NCI-H1048 (cell line): ENCODE measurements at regions not wholly inside any gene's neighbourhood (a gene's known extent, or its start where the extent isn't known, plus 50 kb on each side); places are given as distances from the start of the nearest gene placed in this dataset.

Experiments
- DNase-seq: peaks from one replicate; lab custom pipeline; 2025; lab: John Stamatoyannopoulos, UW

GRCh38 chr3:147589016-147589415 is 179.9 kb downstream of the ZIC1 start:
- DNase-seq = no peak

- no peak for DNase-seq
These were observed 195.0 kb downstream of the ZIC1 start for GRCh38 chr3:147604136-147604535.

- no peak for DNase-seq
These were observed 204.6 kb downstream of the ZIC1 start for GRCh38 chr3:147613725-147614124.

- DNase-seq = no peak
These were observed 205.0 kb downstream of the ZIC1 start for GRCh38 chr3:147614210-147614609.

- no peak for DNase-seq
These were observed 205.9 kb downstream of the ZIC1 start for GRCh38 chr3:147615035-147615434.

- no peak for DNase-seq
These were observed 207.9 kb downstream of the ZIC1 start for GRCh38 chr3:147616998-147617619.

- DNase-seq = no peak
These were observed 209.5 kb downstream of the ZIC1 start for GRCh38 chr3:147618691-147619090.

GRCh38 chr3:147619921-147620560 is 210.9 kb downstream of the ZIC1 start:
- no peak for DNase-seq

GRCh38 chr3:147620906-147621305 is 211.7 kb downstream of the ZIC1 start:
- no peak for DNase-seq

GRCh38 chr3:147630921-147631415 is 221.8 kb downstream of the ZIC1 start:
- no peak for DNase-seq

- DNase-seq = no peak
These were observed 231.6 kb downstream of the ZIC1 start for GRCh38 chr3:147640781-147641180.

- no peak for DNase-seq
These were observed 236.6 kb downstream of the ZIC1 start for GRCh38 chr3:147645761-147646160.

GRCh38 chr3:147649475-147649874 is 240.3 kb downstream of the ZIC1 start:
- DNase-seq = no peak

- no peak for DNase-seq
These were observed 242.1 kb downstream of the ZIC1 start for GRCh38 chr3:147651107-147651778.

GRCh38 chr3:147652651-147653366 is 243.6 kb downstream of the ZIC1 start:
- DNase-seq = no peak

- DNase-seq = no peak
These were observed 244.3 kb downstream of the ZIC1 start for GRCh38 chr3:147653367-147653923.

- no peak for DNase-seq
These were observed 245.7 kb downstream of the ZIC1 start for GRCh38 chr3:147654827-147655226.

GRCh38 chr3:147655236-147655635 is 246.1 kb downstream of the ZIC1 start:
- no peak for DNase-seq

GRCh38 chr3:147656023-147656422 is 246.9 kb downstream of the ZIC1 start:
- no peak for DNase-seq

GRCh38 chr3:147661916-147662315 is 252.8 kb downstream of the ZIC1 start:
- DNase-seq = no peak

- DNase-seq = no peak
These were observed 253.5 kb downstream of the ZIC1 start for GRCh38 chr3:147662705-147663104.

- no peak for DNase-seq
These were observed 259.9 kb downstream of the ZIC1 start for GRCh38 chr3:147669077-147669476.
